MM.1S (cell line): ENCODE measurements at regions not wholly inside any gene's neighbourhood (a gene's known extent, or its start where the extent isn't known, plus 50 kb on each side); places are given as distances from the start of the nearest gene placed in this dataset.

Experiments
- EZH2 ChIP-seq: fragments of 300-600 bp; sonication (generic); optimal IDR thresholded peaks from 2 replicates; pipeline ENCODE3; 2017; ENCODE audit warnings: low read depth, mild to moderate bottlenecking, antibody characterized with exemption, low read length, mixed read lengths
- TF ChIP-seq, protein P1 (sequence below): fragments of 300-600 bp; sonication (generic); IDR thresholded peaks from 2 replicates; pipeline ENCODE4 v1.5.1; 2016; ENCODE audit warnings: antibody characterized with exemption, low read length, mixed read lengths

DNA sequence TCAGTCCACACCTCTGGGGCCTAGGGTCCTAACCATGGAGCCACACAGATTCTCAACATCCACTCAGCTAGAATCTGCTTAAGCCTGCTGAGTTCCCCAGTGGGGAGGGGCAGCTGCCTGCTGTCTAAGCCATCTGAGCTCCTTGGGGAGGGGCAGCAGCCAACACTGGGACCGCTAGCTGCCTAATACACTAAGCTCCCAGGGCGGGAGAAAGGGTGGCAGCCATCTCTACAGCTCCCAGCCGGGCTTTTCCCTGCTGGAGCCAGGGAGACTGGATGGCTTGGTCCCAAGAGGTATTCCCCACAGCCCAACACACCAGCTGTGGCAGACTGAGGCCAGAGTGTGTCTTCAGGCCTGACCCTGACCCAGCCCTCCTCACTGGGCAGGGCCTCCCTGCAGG is 217.3 kb upstream of the TMEM45B start:
- TF ChIP-seq, protein P1, sequence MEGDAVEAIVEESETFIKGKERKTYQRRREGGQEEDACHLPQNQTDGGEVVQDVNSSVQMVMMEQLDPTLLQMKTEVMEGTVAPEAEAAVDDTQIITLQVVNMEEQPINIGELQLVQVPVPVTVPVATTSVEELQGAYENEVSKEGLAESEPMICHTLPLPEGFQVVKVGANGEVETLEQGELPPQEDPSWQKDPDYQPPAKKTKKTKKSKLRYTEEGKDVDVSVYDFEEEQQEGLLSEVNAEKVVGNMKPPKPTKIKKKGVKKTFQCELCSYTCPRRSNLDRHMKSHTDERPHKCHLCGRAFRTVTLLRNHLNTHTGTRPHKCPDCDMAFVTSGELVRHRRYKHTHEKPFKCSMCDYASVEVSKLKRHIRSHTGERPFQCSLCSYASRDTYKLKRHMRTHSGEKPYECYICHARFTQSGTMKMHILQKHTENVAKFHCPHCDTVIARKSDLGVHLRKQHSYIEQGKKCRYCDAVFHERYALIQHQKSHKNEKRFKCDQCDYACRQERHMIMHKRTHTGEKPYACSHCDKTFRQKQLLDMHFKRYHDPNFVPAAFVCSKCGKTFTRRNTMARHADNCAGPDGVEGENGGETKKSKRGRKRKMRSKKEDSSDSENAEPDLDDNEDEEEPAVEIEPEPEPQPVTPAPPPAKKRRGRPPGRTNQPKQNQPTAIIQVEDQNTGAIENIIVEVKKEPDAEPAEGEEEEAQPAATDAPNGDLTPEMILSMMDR = no peak
- no peak for TF ChIP-seq EZH2
